NCI-H1105 treated with DMSO at 0.1 percent for 48 hours (cell line): ENCODE measurements at regions not wholly inside any gene's neighbourhood (a gene's known extent, or its start where the extent isn't known, plus 50 kb on each side); places are given as distances from the start of the nearest gene placed in this dataset.
A peak's percentile ranks its signal among the peaks of the same experiment; 100 is the strongest.
"Not testable (repeated sequence)": the region's sequence is repeated elsewhere in the genome, so short reads cannot be mapped to it uniquely, and the experiment has no call there.

Experiments
- DNase-seq: peaks from one replicate; lab custom pipeline; 2025; lab: John Stamatoyannopoulos, UW

DNA sequence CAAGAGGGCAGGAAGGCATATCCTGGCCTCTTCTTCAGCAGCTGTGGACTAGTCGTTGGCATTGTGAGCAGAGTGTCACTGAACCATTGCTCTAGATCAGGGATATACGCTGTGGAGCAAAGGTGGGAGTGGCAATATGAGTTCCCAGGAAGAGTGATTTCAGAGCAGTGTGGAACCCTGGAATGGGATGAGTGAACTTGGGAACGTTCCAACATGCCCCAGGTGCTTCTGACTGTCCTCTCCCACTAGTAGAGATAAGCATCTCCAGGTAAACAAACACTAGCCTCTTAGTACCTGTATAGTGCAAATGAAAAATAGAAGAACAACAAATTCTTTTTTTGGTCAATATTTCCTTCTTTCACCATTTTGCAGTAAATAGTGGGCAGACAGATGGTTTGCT is 123.6 kb upstream of the VEPH1 start:
- peak; percentile 66 for DNase-seq

DNA sequence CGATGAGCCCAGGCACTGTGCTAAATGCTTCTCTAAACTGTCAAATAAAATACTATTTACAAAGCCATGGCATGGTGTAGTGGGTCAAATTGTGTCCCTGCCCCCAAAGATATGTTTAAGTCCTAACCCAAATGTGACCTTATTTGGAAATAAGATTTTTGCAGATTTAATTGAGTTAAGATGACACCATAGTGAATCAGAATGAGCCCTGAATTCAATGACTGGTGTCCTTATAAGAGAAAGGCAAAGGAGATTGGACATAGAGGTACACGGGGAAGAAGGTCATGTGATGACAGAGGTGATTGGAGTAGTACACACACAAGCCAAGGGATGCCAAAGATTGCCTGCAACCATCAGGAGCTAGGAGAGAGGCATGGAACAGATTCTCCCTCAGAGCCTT is 121.6 kb upstream of the VEPH1 start:
- DNase-seq, result no peak

DNA sequence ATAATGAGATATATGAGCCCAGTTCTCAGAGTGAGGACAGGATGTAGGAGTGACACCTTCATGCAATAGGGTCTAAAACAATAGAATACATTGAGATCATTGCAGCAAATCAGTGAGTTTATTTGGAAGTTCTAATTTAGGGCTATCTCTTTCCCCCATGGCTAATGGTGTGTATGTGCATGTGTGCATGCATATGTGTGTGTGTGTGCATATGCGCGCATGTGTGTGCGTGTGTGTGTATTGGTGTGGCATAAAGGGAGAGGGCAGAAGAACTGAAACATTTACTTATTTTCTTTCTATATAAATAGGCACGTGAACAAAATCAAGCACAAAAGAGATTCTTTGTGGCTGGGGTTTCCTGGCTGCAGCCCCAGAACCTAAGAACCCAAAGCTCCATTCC is 115.7 kb upstream of the VEPH1 start:
- no peak for DNase-seq

DNA sequence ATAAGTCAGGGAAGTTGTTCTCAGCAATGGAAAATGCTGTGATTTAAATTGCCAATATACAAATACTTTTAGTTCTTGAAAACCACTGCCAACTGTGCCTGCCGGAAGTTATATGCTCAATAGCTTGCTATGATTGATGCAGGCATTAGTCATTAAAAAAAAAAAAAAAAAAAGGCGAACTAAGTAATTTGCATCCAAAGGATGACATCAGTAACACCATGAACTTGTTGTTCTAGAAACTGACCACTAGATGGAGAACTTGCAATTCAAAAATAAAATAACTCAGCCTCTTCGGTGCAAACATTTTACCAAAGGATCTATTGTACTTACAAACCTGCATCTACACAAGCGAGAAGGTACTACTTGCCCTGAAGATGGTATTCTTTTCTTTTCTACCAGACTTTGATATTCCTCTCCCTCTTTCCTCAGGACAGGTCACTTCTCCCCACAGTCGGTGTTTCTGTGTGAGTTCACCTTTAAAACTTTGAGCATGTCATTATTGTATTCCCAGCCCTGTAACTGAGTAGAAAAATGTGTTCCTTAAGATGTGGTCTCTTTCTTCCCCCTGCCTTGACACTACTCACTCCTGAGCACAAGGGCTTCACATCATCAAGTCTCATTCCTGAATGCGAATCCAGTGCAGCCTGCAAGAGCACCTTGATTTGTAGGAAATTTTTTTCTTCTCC is 115.0 kb upstream of the VEPH1 start:
- peak; percentile 95 for DNase-seq

DNA sequence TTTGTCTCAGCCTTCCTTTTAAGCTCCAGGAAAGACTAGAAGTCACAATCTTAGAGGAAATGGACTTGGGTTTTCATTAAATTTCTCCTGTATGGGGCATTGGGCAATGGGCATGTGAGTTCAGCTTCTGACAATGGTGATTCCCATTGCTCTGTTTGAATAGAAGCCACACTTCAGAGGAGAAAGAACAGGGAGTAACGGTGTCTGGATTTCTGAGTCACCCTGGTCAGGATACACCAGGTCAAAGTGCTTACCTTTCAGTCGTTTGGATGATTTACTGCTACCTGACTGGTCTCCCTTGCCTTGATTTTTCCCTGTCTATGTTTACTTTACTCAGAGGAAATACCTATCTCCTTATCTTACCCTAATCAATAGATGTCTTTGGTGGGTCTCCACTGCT is 111.7 kb upstream of the VEPH1 start:
- DNase-seq, result no peak

DNA sequence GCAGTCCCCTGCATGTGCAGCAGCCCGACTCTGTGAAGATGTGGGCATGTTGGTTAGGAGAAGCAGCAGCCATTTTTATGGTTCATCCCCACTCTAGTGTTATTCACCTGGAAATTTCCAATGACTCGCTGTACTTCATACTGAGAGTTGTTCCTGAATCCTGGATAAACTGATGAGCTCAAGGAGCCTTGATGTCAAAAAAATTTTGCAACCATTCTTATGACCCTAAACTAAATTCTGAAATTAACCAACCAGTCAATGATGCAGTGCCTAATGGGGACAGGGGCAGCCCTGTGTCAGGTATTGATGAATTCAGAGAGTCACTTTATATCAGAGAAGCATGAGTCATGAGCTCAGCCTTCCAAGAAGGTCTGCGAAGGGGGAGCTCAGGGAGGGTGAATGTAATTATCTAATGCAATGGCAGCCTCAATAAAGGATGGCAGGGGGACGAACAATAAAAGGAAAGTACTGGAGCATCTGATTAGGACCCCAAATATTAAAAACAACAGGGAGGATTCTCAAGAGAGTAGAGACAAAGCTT is 108.4 kb upstream of the VEPH1 start:
- no peak for DNase-seq

DNA sequence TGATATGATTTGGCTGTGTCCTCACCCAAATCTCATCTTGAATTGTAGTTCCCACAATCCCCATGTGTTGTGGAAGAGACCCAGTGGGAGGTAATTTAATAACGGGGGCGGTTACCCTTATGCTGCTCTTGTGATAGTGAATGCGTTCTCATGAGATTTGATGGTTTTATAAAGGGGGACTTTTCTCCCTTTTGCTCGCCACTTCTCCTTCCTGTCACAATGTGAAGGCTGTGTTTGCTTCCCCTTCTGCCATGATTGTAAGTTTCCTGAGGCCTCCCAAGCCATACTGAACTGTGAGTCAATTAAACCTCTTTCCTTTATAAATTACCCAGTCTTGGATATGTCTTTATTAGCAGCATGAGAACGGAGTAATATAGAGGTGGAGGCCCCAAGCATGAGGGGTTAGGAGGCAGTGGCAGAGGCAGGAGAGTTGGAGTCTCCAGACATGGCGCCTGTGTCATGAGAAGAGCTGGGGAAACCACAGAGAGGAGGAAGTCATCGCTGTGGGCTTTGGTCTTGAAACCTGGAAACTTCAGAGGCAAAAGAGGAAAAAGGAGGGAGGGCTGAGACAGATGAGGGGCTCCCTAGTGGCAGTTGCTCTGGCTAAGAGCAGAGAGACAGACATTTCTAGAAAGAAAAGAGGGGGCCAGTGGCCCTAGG is 107.8 kb upstream of the VEPH1 start:
- no peak for DNase-seq

DNA sequence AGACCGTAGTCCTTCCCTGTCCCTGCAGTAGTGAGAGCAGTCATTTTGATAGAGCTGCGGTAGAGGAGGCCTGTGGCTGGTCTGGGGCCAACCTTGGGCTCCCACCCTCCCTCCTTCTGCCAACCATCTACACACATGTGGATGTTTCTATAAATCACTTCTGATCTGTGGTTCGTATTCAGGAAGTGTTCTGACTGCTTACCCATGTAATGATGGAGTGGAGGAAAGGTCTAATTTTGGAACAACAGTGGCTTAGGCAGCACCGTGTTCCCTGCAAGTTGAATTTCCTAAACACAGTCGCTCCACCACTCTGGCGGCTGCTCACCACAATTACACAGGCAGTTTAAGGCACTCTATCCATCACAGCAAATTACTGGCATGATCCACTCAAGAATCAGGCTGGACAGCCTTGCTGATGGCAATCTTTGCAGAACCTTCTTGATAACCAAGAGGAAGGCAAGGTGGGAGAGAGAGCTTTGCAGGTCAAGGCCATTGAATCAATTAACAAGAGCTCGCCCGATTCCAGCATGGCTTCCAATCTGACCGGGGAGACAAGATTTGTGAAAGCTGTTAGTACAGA is 104.7 kb upstream of the VEPH1 start:
- DNase-seq, result no peak

DNA sequence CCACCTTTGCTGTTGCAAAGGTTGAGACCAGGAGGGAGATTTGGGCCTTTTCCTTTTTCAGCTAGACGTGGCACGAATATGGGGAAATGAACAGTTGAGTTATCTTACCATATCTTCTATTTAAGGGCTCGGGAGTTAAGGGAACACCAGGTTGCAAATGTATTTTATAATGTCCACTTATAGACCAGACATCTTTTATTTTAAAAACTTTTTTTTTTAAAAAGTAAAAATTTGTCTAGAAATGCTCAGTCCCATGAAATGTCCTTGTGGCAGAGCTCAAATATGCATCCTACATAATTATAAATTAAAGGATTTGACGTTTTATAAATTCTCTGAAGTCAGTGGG is 103.6 kb upstream of the VEPH1 start:
- no peak for DNase-seq

DNA sequence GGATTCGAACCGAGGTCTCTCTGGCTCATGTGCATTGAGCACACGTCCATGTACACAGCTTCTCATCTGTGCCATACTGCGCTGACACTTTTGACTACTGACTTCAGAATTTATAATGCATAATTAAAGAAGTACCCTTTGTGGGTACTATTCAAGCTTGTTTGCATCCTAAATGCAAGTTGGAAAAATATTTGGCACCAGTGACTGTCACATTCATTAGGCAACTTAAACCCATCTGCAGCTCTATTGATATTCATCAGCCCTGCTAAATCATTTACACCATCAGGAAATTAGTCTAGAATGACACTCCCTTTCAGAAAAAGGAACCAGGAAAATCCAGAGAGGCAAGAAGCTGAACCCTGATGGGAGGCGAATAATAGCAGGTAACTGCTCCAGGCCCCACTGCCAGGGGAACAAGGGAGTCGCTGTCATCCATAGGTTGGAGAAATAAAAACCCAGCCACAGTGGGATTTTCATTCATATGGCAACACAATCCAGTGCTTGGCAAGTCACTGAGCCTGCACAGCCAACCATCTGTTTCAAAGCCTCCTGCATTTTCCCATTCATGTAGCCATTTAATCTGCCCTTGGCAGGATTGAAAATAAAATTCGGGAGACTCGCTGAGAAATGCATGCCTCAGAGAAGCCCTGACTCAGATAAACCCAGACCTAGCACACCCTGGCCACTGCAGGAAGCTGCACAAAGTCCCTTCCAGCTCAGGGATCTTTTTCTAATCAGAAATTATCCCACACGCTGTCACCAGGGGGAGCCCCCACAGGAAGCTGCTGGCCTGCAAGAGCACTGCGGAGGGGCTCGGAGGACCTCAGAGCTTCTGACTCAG is 103.0 kb upstream of the VEPH1 start:
- DNase-seq, result peak; percentile 63

DNA sequence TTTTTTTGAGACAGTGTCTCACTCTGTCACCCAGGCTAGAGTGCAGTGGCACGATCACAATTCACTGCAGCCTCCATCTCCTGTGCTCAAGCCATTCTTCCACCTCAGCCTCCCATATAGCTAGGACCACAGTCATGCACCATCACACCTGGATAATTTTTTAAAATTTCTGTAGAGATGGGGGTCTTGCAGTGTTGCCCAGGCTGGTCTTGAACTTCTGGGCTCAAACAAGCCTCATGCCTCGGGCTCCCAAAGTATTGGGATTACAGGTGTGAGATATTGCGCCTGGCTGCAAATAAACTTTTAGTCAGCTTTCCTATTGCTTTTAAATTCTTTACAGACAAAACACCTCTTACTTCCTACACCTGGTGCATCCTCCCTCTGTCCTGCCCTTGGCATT is 102.1 kb upstream of the VEPH1 start:
- DNase-seq, result no peak

DNA sequence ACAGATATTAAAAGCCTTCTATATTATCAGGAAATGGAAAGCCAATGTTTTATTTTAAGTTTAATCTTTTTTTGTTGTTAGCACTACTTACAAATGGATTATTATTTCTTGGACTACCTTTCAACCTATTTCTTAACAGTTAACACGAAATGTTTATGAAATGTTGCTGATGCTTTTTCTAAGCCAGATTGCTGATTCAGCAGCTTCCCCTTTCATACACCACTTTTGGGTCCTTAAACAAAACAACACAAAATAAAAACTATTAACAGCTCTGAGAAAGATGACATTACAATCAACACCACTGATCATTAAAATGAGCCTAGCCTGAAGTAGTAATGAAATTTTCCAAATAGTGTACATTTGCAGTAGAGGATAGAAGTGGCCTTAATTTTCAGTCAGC is 99.2 kb upstream of the VEPH1 start:
- no peak for DNase-seq

DNA sequence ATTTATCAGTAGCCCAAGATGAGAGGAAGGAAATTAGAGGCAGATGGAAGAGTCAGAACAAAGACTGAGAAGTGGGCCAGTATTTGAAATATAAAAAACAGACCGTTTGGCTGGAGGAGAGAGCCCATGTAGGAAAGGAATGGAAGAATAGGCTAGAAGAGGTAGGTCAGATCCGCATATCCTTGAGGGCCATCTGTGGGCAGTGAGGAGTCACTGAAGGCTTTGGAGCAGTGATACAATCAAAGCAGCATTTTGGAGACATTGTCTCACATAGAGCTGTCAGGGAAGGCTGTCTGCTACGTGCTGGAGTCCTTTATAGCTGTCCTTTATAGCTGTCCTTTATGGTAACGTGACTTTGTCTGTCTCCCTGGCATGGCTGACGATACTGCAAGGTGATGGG is 92.0 kb upstream of the VEPH1 start:
- no peak for DNase-seq

DNA sequence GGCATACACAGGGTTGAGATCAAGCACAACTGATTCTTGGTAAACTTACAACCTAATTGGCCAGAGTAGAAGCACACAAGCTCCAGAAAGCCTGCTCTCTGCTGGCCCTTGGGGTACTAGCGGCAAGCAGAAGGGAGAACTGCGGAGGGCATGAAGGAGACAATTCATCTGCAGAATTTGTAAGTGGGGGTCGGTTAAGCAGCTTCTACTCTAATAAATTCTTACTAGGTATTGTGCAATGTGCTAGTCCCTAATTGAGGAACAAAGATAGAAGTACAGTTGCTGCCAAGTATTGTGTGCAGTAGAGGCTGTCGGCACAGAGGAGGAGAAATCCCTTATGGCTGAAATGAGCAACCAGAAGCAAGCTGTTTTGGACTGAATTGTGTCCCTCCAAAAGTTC is 91.2 kb upstream of the VEPH1 start:
- no peak for DNase-seq

DNA sequence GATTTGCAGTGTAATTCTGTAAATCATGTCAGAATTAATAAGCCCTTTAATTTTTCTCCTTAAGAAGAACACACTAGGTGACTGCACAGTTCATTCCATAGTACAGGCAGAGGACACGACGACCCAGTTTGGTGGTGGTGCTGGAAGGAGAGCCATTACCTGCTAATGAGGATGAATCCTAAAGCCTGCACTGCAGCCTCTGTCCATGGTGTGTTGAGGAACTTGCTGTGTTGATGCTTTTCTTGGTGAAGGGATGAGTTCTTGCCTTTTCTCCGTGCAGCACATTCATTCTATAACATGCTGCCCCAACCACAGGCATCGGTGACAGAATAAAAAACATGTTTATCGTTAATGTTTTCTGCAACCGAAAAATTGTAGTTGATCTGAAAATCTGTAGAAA is 89.6 kb upstream of the VEPH1 start:
- no peak for DNase-seq

DNA sequence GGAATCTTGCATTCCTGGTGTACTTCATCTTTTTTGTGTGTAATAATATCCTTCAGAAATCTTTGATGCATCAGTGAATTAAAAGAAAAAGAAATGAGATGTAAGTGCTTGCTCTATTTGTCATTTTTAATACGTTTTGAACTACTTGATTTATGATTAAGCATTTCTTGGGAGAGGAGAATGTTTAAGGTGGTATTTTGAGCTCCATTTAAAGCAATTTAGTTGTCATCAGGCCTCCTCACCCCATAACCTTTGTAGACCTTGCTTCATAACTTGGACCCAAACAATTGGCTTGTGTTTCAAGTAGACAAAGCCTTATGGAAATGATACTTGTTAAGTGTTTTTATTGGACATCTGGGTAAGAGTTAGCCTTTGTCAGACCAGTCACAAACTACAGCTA is 87.1 kb upstream of the VEPH1 start:
- DNase-seq, result no peak

DNA sequence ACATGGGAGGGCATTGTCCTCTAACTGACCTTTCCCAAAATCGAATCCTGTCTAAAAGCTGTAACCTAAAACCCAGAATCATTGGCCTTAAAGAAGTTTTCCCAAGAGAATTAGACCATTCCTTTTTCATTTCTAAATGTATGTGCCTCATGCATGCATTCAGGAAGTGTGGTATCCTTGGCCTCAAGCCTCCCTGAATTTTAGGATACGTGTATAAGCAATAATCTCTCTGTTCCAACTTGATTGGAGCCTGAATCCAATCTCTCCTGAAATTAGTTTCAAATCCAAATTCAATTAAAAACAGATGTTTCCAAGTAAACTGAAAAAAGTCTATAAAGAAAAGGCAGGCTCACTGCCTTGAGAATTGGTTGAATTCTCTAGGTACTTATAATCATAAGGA is 86.0 kb upstream of the VEPH1 start:
- DNase-seq, result no peak

DNA sequence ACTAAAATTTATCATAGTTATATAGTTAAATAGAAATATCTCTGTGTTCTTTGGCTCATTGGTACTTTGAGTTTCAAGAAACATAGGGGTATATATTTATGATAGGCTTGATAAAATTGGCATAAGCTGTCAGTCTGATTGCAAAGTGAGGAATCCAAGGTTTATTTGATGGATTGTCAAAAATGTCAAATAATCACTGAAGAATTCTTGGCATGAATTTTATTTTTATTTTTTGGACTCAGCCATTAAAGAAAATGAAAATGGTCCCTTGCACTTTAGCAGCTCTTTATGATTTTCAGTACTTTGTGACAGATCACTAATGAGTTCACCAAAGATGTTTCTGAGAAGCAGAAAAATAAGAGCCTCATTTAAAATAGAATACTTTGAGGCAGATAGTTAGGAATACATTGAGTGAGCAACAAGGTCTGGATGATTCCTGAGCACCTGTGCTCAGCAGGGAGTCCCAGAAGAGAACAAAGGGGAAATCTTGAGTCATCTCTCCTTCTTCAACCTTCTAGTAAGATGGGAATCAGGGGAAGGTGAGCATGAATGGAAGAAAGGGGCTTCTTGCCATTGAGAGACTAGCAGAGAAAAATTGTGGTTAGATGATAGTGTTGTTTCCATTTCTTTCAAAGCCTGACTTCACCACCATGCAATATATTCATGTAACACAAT is 85.3 kb upstream of the VEPH1 start:
- no peak for DNase-seq

DNA sequence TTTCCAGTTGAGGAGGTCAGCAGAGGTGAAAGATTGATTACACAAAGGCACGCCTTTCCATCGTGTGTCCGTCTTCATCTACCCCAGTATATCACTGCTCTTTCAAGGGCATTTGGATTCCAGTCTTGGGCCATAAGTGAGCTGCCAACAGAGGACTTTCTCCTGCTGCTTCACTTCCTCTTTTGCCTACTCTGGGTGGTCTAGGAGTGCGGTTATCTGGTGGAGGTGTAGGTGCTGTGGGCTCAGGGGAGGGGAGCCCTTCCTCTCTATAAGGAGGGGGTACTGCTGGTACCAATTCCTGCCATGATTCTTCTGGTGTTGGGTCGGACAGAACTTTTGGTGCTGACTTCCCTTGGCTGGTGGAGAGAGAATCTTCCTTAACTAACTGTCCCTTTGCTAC is 83.1 kb upstream of the VEPH1 start:
- DNase-seq, result no peak

DNA sequence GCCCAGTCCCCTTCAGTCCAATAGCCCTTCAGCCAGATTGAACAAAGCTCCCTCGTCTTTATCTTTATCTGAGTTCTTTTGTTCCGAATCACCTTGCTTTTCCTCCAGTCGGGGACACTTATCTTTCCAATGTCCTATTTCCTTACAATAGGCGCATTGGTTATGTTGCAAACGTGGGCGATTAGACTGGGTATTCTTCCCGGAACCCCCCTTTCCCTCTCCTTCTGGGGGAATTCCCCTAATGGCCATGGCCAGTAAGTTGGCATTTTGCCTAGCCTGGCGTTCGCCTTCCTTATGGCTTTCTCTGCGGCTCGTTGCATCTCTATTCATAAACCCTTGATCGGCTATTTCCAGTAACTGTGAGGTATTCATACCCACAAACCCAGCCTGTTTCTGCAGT is 82.2 kb upstream of the VEPH1 start:
- DNase-seq, result no peak

DNA sequence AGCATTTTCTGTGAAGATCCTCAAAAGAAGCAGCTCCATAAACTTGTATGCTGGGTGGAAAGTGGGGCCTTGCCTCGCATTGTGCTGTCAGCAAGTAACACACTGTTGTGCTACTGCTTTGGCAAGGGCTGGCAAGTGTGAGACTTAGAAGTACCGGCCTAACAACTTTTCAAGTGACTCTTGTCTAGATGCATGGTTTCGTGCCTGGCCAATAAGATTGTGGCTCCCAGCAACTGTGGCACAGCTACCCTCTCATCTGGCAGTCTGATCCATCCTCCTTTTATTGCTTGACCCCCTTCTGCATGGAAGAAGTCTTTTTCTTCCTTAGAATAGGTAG is 79.4 kb upstream of the VEPH1 start:
- no peak for DNase-seq

DNA sequence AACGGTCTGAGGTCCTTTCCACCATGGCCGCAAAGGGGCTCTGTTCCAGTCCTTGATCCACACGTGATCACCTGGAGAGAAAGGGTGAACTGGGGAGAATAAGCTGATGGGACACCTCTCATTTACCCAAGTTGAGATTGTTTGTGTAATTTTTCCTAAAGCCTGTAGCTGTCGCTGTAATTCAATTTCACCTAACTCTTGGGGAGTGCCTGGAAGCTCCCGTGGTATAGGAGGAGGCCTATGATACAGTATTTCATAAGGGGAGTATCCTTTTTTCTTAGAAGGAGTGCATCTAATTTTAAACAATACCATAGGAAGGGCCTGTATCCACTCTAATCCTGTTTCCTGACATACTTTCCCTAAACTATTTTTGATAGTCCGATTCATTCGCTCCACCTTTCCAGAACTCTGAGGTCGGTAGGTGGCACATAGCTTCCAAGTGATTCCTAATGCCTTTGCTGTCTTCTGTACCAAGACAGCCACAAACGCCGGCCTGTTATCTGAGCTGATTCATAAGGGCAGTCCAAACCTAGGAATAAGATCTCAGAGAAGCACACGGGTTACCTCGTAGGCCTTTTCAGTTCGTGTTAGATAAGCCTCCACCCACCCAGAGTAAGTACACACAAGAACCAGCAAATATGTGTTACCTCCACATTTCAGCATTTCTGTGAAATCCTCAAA is 78.9 kb upstream of the VEPH1 start:
- DNase-seq, result not testable (repeated sequence)
